RWPE2 (cell line): ENCODE measurements at regions not wholly inside any gene's neighbourhood (a gene's known extent, or its start where the extent isn't known, plus 50 kb on each side); places are given as distances from the start of the nearest gene placed in this dataset.

Experiments
- ATAC-seq: fragments of 200-7000 bp; cut with Tn5 transposase; 3 replicates; pipeline ENCODE4 v1.9.1; 2021; ENCODE audit warnings: low read depth
- DNase-seq: peaks from one replicate; pipeline ENCODE4 v3.0.0-alpha.2; 2020; ENCODE audit warnings: low spot score
- H3K27ac ChIP-seq: fragments of 450-650 bp; 2 replicates; pipeline ENCODE4 v1.5.1; 2017; ENCODE audit warnings: mild to moderate bottlenecking; ENCODE audit not compliant: poor library complexity, severe bottlenecking
- H3K27me3 ChIP-seq: fragments of 250-450 bp; sonication (Bioruptor Pico); 2 replicates; pipeline ENCODE4 v1.5.1; 2021; ENCODE audit warnings: mild to moderate bottlenecking, moderate library complexity; ENCODE audit not compliant: insufficient read depth, poor library complexity, severe bottlenecking
- H3K36me3 ChIP-seq: fragments of 250-450 bp; sonication (Bioruptor Pico); 2 replicates; pipeline ENCODE4 v1.5.1; 2020; ENCODE audit warnings: low read depth, mild to moderate bottlenecking, moderate library complexity
- H3K4me1 ChIP-seq: fragments of 250-450 bp; sonication (Bioruptor Pico); 2 replicates; pipeline ENCODE4 v1.5.1; 2021; ENCODE audit warnings: mild to moderate bottlenecking, moderate library complexity; ENCODE audit not compliant: insufficient read depth, poor library complexity, severe bottlenecking
- H3K4me3 ChIP-seq: fragments of 250-450 bp; sonication (Bioruptor Pico); 2 replicates; pipeline ENCODE4 v1.5.1; 2021; ENCODE audit warnings: mild to moderate bottlenecking, moderate library complexity; ENCODE audit not compliant: severe bottlenecking
- H3K9me3 ChIP-seq: fragments of 250-450 bp; sonication (Bioruptor Pico); 2 replicates; pipeline ENCODE4 v1.5.1; 2021; ENCODE audit warnings: mild to moderate bottlenecking, moderate library complexity; ENCODE audit not compliant: severe bottlenecking
- TF ChIP-seq, protein P1 (sequence below): fragments of 450-650 bp; IDR thresholded peaks from one replicate; pipeline ENCODE4 v1.5.1; 2017; ENCODE audit warnings: mild to moderate bottlenecking, moderate library complexity; ENCODE audit not compliant: poor library complexity, severe bottlenecking

DNA sequence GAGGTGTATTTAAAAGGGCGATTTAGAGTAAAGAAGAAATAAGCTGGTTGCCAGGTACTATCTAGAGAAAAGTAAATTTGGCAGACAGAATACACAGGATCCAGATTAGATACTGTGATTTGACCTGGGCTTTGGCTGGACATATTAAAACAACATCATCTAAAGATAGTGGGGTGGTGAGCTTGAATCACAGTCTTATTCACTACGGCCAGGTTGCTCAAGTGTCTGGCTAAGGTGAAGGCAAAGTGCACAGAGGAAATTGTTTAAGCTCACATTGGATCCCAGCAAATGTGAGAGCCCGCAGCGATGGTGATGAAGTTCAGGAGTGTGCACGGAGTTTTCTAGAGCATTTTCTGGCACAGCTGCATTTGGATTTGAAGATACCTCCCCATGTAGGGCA is 398.2 kb upstream of the MEF2C start:
- Histone ChIP-seq H3K9me3 (no peaks in the 10 kb centered on the region), H3K36me3 (no peaks in the 10 kb centered on the region), H3K27ac (peak overlapping the region; percentile 77), H3K27me3 (no peaks in the 10 kb centered on the region), H3K4me1 (peaks cover 57% of the 10 kb centered on the region), H3K4me3 (no peak overlapping the region)
- DNase-seq = no peak
- ATAC-seq = no peak
- TF ChIP-seq, protein P1, sequence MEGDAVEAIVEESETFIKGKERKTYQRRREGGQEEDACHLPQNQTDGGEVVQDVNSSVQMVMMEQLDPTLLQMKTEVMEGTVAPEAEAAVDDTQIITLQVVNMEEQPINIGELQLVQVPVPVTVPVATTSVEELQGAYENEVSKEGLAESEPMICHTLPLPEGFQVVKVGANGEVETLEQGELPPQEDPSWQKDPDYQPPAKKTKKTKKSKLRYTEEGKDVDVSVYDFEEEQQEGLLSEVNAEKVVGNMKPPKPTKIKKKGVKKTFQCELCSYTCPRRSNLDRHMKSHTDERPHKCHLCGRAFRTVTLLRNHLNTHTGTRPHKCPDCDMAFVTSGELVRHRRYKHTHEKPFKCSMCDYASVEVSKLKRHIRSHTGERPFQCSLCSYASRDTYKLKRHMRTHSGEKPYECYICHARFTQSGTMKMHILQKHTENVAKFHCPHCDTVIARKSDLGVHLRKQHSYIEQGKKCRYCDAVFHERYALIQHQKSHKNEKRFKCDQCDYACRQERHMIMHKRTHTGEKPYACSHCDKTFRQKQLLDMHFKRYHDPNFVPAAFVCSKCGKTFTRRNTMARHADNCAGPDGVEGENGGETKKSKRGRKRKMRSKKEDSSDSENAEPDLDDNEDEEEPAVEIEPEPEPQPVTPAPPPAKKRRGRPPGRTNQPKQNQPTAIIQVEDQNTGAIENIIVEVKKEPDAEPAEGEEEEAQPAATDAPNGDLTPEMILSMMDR = no peak

DNA sequence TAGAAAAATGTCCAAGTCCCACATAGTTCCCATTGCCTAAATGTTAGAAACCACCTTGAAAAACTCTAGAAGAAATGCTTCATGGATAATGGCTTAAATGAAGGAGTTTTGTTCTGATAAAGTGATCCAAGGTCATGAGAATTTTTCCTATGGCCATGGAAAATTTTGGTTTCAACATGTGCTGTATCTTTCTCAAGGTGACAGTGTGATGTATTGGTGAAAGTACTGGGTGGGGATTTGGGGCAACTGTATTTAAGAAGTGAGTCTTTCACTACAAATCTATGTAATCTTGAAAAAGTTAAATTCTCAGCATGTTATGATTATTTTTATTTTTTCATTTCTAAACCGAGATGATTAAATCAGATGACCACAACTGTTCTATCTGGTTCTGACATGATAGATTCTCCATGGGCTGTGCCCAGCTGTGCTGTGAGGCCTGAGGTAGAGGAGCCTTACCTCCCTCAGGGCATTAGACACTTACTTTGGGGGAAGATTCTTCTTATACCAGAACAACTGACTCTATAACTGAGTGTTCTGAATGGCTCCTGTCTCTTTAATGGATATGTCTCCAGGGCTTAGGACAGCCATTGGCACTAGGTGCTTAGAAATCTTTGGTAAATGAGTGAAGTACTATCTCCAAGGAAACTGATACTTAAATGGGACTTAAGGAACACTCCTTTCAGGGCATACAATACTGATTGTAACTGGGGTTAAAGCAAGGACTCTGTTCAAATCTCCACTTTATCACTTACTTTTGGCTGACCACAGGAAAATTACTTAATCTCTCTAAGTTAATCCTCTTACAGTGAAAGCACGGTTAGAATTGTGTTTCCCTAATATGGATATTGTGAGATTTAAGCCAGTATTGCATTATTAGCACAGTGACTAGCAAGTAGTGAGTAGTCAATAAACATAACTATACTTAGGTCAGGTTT is 397.4 kb upstream of the MEF2C start:
- Histone ChIP-seq H3K4me3 (no peak overlapping the region), H3K9me3 (no peaks in the 10 kb centered on the region), H3K27me3 (no peaks in the 10 kb centered on the region), H3K36me3 (no peaks in the 10 kb centered on the region), H3K4me1 (peaks cover 61% of the 10 kb centered on the region), H3K27ac (peak overlapping the region; percentile 77)
- no peak for ATAC-seq
- TF ChIP-seq, protein P1 = no peak
- no peak for DNase-seq

DNA sequence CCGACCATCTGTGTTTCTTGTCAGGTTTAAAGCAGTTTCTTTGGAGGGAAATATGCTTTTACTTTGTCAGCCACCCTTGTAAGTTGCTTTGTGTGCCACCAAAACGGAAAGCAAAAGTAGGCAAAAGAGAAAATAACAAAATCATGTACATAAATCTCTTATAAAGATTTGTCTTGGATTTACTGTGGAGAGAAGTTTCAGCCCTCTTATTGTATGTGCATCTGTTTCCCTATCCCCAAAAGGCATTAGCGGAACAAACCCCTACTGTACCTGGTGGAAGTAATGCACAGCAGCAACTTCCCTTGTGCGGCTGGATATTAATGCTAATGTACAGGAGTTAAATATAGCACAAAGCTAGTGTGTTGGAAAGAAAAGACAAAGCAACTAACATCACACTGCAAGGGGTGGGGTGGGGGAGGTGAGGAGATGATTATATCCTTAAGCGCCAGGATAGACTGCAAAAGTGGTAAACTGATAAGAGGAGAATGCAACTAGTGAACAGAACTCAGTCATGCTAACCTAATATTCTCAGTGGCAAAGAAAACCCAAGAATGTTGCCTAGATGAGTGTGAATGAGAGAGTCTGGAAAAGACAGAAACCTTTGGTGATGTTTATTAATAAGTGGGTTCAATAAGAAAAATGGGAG is 396.5 kb upstream of the MEF2C start:
- TF ChIP-seq, protein P1 = no peak
- no peaks in the 10 kb centered on the region for H3K27me3 ChIP-seq
- H3K36me3 ChIP-seq = no peaks in the 10 kb centered on the region
- peaks cover 61% of the 10 kb centered on the region for H3K4me1 ChIP-seq
- no peak overlapping the region for H3K27ac ChIP-seq
- H3K4me3 ChIP-seq = no peak overlapping the region
- DNase-seq (no peak), ATAC-seq (no peak)
- H3K9me3 ChIP-seq = no peaks in the 10 kb centered on the region

DNA sequence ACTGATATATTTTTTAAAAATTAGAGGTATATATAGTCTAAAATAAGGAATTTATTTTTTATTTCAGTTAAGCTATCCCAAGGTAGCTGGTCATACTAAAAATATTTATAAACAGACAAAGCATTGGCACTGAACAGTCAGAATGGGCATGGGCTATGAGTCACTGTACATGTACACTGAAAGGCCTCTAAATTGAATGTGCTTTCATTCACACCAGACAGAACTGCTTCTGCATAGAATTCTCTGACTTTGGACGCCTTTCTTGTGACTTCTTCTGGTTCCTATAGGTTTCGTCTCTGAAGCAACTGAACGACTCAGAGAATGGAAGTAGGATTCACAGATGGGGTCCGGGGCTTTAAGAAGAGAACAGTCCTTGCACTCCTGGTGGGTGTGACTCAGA is 394.8 kb upstream of the MEF2C start:
- no peaks in the 10 kb centered on the region for H3K36me3 ChIP-seq
- no peaks in the 10 kb centered on the region for H3K9me3 ChIP-seq
- ATAC-seq (peak; percentile 77), DNase-seq (no peak)
- H3K4me1 ChIP-seq = peaks cover 51% of the 10 kb centered on the region
- peak overlapping the region; percentile 90 for H3K27ac ChIP-seq
- no peak overlapping the region for H3K4me3 ChIP-seq
- TF ChIP-seq, protein P1 = no peak
- no peaks in the 10 kb centered on the region for H3K27me3 ChIP-seq
